ENCODE measurements at regions not wholly inside any gene's neighbourhood (a gene's known extent, or its start where the extent isn't known, plus 50 kb on each side); places are given as distances from the start of the nearest gene placed in this dataset.
A peak's percentile ranks its signal among the peaks of the same experiment; 100 is the strongest.

- Histone ChIP-seq H3K9ac (ENCODE audit: low read length in 3 of 3) (no peak overlapping the region), H3K4me3 (ENCODE audit: low read length in 3 of 3) (no peak overlapping the region), H3K27me3 (ENCODE audit: control insufficient read depth, insufficient read depth, low read length) (no peaks in the 10 kb centered on the region), H3K9me3 (ENCODE audit: control insufficient read depth in 2 of 3, insufficient read depth in 1 of 3, low read length in 3 of 3) (no peaks in the 10 kb centered on the region), H3K4me1 (ENCODE audit: control insufficient read depth in 2 of 3, insufficient read depth in 2 of 3, low read depth in 1 of 3, low read length in 3 of 3) (peaks cover 8 to 26% (median 11%) of the 10 kb centered on the region in 3 donors), H3K27ac (ENCODE audit: low read depth in 2 of 2, low read length in 2 of 2) (no peak overlapping the region), H3K36me3 (ENCODE audit: control insufficient read depth in 2 of 3, insufficient read depth in 3 of 3, low read length in 3 of 3) (no peaks in the 10 kb centered on the region)
- FAIRE-seq (no peak), DNase-seq (no peak)
- intact Hi-C loops (cut with DNase I): loop anchor here (10.0 kb wide), 1 partner anchor 148 kb away; no protein-coding TSS in a partner anchor
- TF ChIP-seq, protein P1, sequence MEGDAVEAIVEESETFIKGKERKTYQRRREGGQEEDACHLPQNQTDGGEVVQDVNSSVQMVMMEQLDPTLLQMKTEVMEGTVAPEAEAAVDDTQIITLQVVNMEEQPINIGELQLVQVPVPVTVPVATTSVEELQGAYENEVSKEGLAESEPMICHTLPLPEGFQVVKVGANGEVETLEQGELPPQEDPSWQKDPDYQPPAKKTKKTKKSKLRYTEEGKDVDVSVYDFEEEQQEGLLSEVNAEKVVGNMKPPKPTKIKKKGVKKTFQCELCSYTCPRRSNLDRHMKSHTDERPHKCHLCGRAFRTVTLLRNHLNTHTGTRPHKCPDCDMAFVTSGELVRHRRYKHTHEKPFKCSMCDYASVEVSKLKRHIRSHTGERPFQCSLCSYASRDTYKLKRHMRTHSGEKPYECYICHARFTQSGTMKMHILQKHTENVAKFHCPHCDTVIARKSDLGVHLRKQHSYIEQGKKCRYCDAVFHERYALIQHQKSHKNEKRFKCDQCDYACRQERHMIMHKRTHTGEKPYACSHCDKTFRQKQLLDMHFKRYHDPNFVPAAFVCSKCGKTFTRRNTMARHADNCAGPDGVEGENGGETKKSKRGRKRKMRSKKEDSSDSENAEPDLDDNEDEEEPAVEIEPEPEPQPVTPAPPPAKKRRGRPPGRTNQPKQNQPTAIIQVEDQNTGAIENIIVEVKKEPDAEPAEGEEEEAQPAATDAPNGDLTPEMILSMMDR (IDR thresholded peaks at IDR 0.05; ENCODE audit: borderline replicate concordance, extremely low read depth, insufficient read depth): no peak
Observed at GRCh38 chr4:123553279-123553678, 156.7 kb downstream of the SPRY1 start.

GRCh38 chr4:123553733-123554637 is 157.4 kb downstream of the SPRY1 start:
- TF ChIP-seq, protein P1 (IDR thresholded peaks at IDR 0.05; ENCODE audit: borderline replicate concordance, extremely low read depth, insufficient read depth): no peak
- FAIRE-seq (no peak), DNase-seq (peak in 3 of 5 donors; percentile 22 to 74 (median 65))
- no peaks in the 10 kb centered on the region for H3K27me3 ChIP-seq (ENCODE audit: control insufficient read depth, insufficient read depth, low read length)
- H3K9me3 ChIP-seq (ENCODE audit: control insufficient read depth in 2 of 3, insufficient read depth in 1 of 3, low read length in 3 of 3): no peaks in the 10 kb centered on the region
- peaks cover 9 to 26% (median 11%) of the 10 kb centered on the region in 3 donors for H3K4me1 ChIP-seq (ENCODE audit: control insufficient read depth in 2 of 3, insufficient read depth in 2 of 3, low read depth in 1 of 3, low read length in 3 of 3)
- H3K9ac ChIP-seq (ENCODE audit: low read length in 3 of 3): peak overlapping the region in 1 of 3 donors; percentile 3
- intact Hi-C loops (cut with DNase I): loop anchor here (10.0 kb wide), 1 partner anchor 149 kb away; no protein-coding TSS in a partner anchor
- no peak overlapping the region for H3K4me3 ChIP-seq (ENCODE audit: low read length in 3 of 3)
- H3K27ac ChIP-seq (ENCODE audit: low read depth in 2 of 2, low read length in 2 of 2): peak overlapping the region; percentile 84 to 92
- no peaks in the 10 kb centered on the region for H3K36me3 ChIP-seq (ENCODE audit: control insufficient read depth in 2 of 3, insufficient read depth in 3 of 3, low read length in 3 of 3)

DNA sequence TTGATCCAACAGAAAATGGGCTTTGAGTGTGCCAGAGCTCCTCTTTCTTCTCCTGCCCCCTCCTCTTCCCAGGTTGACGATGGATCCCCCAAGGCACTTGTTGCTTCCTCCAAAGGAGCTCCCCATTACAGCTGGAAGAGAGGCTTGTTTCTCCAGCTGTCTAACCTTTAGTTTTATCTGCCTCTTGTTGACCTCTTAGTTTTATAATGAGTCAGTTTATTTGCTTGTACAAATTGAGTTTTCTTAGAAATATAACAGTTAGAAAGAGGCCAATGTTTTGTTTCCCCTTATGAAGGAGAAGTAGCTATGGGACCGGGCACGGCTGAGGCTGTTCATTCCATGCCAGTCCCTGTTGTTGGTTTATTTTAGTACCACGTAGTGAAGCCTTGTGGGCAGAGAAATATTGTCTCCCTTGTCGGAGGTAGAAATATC is 158.2 kb downstream of the SPRY1 start:
- Histone ChIP-seq H3K27ac (ENCODE audit: low read depth in 2 of 2, low read length in 2 of 2) (peak overlapping the region; percentile 84 to 92), H3K4me3 (ENCODE audit: low read length in 3 of 3) (peak overlapping the region in 1 of 3 donors; percentile 29)
- intact Hi-C loops (cut with DNase I): loop anchor here (10.0 kb wide), 1 partner anchor 150 kb away; no protein-coding TSS in a partner anchor

More for the DNA sequence above, 158.2 kb downstream of the SPRY1 start:
- peaks cover 11 to 33% (median 11%) of the 10 kb centered on the region in 3 donors for H3K4me1 ChIP-seq (ENCODE audit: control insufficient read depth in 2 of 3, insufficient read depth in 2 of 3, low read depth in 1 of 3, low read length in 3 of 3)
- H3K27me3 ChIP-seq (ENCODE audit: control insufficient read depth, insufficient read depth, low read length): no peaks in the 10 kb centered on the region
- H3K36me3 ChIP-seq (ENCODE audit: control insufficient read depth in 2 of 3, insufficient read depth in 3 of 3, low read length in 3 of 3): no peaks in the 10 kb centered on the region
- FAIRE-seq (no peak), DNase-seq (peak in 2 of 5 donors; percentile 50 to 55)
- H3K9me3 ChIP-seq (ENCODE audit: control insufficient read depth in 2 of 3, insufficient read depth in 1 of 3, low read length in 3 of 3): no peaks in the 10 kb centered on the region
- H3K9ac ChIP-seq (ENCODE audit: low read length in 3 of 3): peak overlapping the region in 1 of 3 donors; percentile 3
- TF ChIP-seq, protein P1 (IDR thresholded peaks at IDR 0.05; ENCODE audit: borderline replicate concordance, extremely low read depth, insufficient read depth): no peak
